ENCODE measurements at regions not wholly inside any gene's neighbourhood (a gene's known extent, or its start where the extent isn't known, plus 50 kb on each side); places are given as distances from the start of the nearest gene placed in this dataset.
"Not testable (repeated sequence)": the region's sequence is repeated elsewhere in the genome, so short reads cannot be mapped to it uniquely, and the experiment has no call there.

DNA sequence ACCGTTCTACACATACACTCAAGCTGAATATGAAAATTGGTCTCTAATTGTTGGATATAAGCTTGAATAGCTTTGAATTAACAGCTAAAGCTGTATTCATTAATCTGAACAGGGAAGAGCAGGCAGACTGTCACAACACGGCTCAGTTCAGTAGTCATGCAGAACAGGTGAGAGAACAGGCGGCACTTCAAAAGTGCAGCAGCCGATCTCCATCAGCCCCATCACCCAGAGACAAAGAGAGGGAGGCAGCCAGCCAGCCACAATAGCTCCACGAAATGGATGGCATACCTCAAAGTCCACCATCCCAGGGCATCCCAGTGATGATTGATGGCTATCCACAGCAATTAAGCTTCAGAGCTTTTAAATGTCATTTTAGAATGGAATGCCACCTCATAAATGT, 419.2 kb downstream of the OLFM4 start:
- intact Hi-C loops (cut with DNase I; ENCODE audit: low total_unique reads): no loop called here

DNA sequence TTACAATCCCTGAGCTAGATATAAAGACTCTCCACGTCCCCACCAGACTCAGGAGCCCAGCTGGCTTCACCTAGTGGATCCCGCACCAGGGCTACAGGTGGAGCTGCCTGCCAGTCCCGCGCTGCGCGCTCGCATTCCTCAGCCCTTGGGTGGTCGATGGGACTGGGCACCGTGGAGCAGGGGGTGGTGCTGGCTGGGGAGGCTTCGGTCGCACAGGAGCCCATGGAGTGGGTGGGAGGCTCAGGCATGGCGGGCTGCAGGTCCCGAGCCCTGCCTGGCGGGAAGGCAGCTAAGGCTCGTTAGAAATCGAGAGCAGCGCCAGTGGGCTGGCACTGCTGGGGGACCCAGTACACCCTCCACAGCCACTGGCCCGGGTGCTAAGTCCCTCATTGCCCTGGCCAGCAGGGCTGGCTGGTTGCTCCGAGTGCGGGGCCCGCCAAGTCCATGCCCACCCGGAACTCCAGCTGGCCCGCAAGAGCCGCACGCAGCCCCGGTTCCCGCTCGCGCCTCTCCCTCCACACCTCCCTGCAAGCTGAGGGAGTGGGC, 423.7 kb downstream of the OLFM4 start:
- intact Hi-C loops (cut with DNase I; ENCODE audit: low total_unique reads): loop anchor here (5.0 kb wide), 1 partner anchor 1750 kb away; no protein-coding TSS in a partner anchor
- not testable (repeated sequence) for H3K4me3 ChIP-seq (ENCODE audit: low read depth, poor library complexity, severe bottlenecking); DNase-seq (ENCODE audit: low spot score in 2 of 2)
- WGBS, 2 donors: 93% methylated on average over 9 to 28 of the region's 29 CpGs

More for the DNA sequence above, 419.2 kb downstream of the OLFM4 start:
- DNase-seq (ENCODE audit: low spot score in 2 of 2): no peak
- no peak overlapping the region for H3K4me3 ChIP-seq (ENCODE audit: low read depth, poor library complexity, severe bottlenecking)
- 74 to 78% methylated on average over 5 of the region's 5 CpGs for WGBS, 2 donors
- no peak for TF ChIP-seq CTCF (IDR thresholded peaks at IDR 0.05)
- TF ChIP-seq POLR2A (IDR thresholded peaks at IDR 0.05): no peak

DNA sequence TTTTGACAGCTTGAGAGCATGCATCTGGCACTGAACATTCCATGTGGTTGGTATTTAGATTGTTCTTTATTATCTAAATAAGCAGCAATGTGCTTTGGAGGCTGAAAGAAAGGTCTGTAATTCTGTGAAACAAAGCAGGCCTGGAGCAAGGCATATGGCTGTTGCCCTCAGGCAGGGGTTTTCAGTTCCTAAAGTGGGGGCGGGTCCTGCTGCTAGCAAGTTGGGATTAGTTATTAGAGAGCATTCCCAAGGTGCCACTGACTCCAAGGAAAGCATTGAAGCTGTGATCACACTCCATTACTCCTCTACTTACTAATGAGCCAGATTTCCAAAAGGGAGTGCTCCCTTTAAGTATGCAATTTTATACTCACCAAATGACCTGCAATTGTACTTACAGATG, 432.2 kb downstream of the OLFM4 start:
- no peak for DNase-seq (ENCODE audit: low spot score in 2 of 2)
- WGBS, 2 donors: 33 to 39% methylated on average over 1 of the region's 1 CpG
- TF ChIP-seq CTCF (IDR thresholded peaks at IDR 0.05) (no peak), POLR2A (IDR thresholded peaks at IDR 0.05) (no peak)
- H3K4me3 ChIP-seq (ENCODE audit: low read depth, poor library complexity, severe bottlenecking): no peak overlapping the region
- intact Hi-C loops (cut with DNase I; ENCODE audit: low total_unique reads): no loop called here

DNA sequence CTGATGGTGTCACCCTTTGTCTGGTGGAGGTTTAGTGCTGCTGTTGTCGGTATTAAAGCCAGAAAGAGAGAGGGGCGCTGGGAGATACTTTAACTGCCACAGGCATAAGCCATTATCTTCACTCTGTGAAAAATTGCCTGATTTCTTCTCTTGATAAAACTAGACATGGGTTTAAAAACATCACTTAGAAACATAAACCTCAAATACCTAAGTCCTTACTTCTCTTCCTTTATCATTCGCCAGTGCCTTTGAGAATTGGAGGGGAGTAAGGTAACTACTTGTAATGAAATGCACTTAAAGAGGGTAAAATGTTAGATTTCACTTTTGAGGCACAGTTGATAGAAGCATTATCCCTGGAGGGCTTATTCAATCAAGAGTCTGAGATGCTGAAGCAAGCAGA, 434.5 kb downstream of the OLFM4 start:
- DNase-seq (ENCODE audit: low spot score in 2 of 2): no peak
- TF ChIP-seq POLR2A (IDR thresholded peaks at IDR 0.05) (no peak), CTCF (IDR thresholded peaks at IDR 0.05) (no peak)
- H3K4me3 ChIP-seq (ENCODE audit: low read depth, poor library complexity, severe bottlenecking): peak overlapping the region; percentile 1
- WGBS, 2 donors: 61 to 65% methylated on average over 3 of the region's 3 CpGs
- intact Hi-C loops (cut with DNase I; ENCODE audit: low total_unique reads): no loop called here

DNA sequence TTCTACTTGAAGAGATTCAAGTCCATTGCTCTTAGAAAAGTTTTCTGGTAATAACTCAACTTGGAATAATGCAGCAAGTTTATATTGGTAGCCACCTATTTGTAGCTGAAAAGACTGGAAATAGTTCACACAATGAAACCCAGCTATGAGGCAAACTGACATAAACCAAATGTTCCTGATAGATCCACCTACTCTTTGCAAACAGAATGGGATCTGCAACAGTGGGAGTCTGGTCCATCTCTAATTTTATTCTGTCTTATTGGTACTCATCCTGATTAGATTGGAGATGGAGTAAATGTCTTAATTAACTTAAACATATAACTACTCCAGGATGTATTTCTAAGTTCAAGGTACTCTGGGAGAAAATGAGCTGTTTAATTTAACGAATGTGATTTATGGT, 438.0 kb downstream of the OLFM4 start:
- intact Hi-C loops (cut with DNase I; ENCODE audit: low total_unique reads): no loop called here
- WGBS, 2 donors: 69 to 80% methylated on average over 1 of the region's 1 CpG
- DNase-seq (ENCODE audit: low spot score in 2 of 2): no peak
- H3K4me3 ChIP-seq (ENCODE audit: low read depth, poor library complexity, severe bottlenecking): no peak overlapping the region
- TF ChIP-seq POLR2A (IDR thresholded peaks at IDR 0.05) (no peak), CTCF (IDR thresholded peaks at IDR 0.05) (no peak)

GRCh38 chr13:53473397-53473796, 444.8 kb downstream of the OLFM4 start:
- intact Hi-C loops (cut with DNase I; ENCODE audit: low total_unique reads): no loop called here
- H3K4me3 ChIP-seq (ENCODE audit: low read depth, poor library complexity, severe bottlenecking): no peak overlapping the region
- no peak for DNase-seq (ENCODE audit: low spot score in 2 of 2)
- no peak for TF ChIP-seq POLR2A (IDR thresholded peaks at IDR 0.05)
- no peak for TF ChIP-seq CTCF (IDR thresholded peaks at IDR 0.05)
- 53 to 59% methylated on average over 4 of the region's 4 CpGs for WGBS, 2 donors
